ENCODE measurements at regions not wholly inside any gene's neighbourhood (a gene's known extent, or its start where the extent isn't known, plus 50 kb on each side); places are given as distances from the start of the nearest gene placed in this dataset.

GRCh38 chr18:34640276-34640675 is 69.8 kb upstream of the DTNA start:
- H3K9me3 Mint-ChIP-seq (ENCODE audit: unreplicated experiment), result no peaks in the 10 kb centered on the region
- TF ChIP-seq, protein P1, sequence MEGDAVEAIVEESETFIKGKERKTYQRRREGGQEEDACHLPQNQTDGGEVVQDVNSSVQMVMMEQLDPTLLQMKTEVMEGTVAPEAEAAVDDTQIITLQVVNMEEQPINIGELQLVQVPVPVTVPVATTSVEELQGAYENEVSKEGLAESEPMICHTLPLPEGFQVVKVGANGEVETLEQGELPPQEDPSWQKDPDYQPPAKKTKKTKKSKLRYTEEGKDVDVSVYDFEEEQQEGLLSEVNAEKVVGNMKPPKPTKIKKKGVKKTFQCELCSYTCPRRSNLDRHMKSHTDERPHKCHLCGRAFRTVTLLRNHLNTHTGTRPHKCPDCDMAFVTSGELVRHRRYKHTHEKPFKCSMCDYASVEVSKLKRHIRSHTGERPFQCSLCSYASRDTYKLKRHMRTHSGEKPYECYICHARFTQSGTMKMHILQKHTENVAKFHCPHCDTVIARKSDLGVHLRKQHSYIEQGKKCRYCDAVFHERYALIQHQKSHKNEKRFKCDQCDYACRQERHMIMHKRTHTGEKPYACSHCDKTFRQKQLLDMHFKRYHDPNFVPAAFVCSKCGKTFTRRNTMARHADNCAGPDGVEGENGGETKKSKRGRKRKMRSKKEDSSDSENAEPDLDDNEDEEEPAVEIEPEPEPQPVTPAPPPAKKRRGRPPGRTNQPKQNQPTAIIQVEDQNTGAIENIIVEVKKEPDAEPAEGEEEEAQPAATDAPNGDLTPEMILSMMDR (IDR thresholded peaks at IDR 0.05; ENCODE audit: unreplicated experiment), result no peak
- ChIA-PET CTCF (interaction anchor here (1.4 kb wide), 1 partner anchor 59 kb away, joined by 5 read pairs; no protein-coding TSS in a partner anchor), POLR2A (no interaction called here)
- intact Hi-C loops (cut with micrococcal nuclease), result no loop called here
- H3K36me3 Mint-ChIP-seq (ENCODE audit: insufficient read depth, unreplicated experiment), result no peaks in the 10 kb centered on the region
- no TSS peak for BruUV-seq (replicated peaks)
- DNase-seq (ENCODE audit: unreplicated experiment), result no peak
- no peaks in the 10 kb centered on the region for H3K27me3 Mint-ChIP-seq (ENCODE audit: insufficient read depth, unreplicated experiment)
- H3K4me3 Mint-ChIP-seq (ENCODE audit: unreplicated experiment), result no peak overlapping the region
- no peaks in the 10 kb centered on the region for H3K4me1 Mint-ChIP-seq (ENCODE audit: insufficient read depth, unreplicated experiment)
- no peak overlapping the region for H3K27ac Mint-ChIP-seq (ENCODE audit: low read depth, unreplicated experiment)

- Mint-ChIP-seq H3K9me3 (ENCODE audit: unreplicated experiment) (no peaks in the 10 kb centered on the region), H3K27ac (ENCODE audit: low read depth, unreplicated experiment) (no peak overlapping the region), H3K4me3 (ENCODE audit: unreplicated experiment) (no peak overlapping the region), H3K4me1 (ENCODE audit: insufficient read depth, unreplicated experiment) (peaks cover 5% of the 10 kb centered on the region), H3K27me3 (ENCODE audit: insufficient read depth, unreplicated experiment) (no peaks in the 10 kb centered on the region), H3K36me3 (ENCODE audit: insufficient read depth, unreplicated experiment) (no peaks in the 10 kb centered on the region)
- DNase-seq (ENCODE audit: unreplicated experiment), result no peak
- CTCF ChIA-PET, result interaction anchor here (0.6 to 6.8 kb wide), 2 partner anchors 17 to 53 kb away, joined by 4 to 54 read pairs; no protein-coding TSS in a partner anchor
- TF ChIP-seq, protein P1 (IDR thresholded peaks at IDR 0.05; ENCODE audit: unreplicated experiment), result no peak
- no TSS peak for BruUV-seq (replicated peaks)
- intact Hi-C loops (cut with micrococcal nuclease), result no loop called here
- POLR2A ChIA-PET, result no interaction called here
These were observed 66.1 kb upstream of the DTNA start for GRCh38 chr18:34643989-34644388.

DNA sequence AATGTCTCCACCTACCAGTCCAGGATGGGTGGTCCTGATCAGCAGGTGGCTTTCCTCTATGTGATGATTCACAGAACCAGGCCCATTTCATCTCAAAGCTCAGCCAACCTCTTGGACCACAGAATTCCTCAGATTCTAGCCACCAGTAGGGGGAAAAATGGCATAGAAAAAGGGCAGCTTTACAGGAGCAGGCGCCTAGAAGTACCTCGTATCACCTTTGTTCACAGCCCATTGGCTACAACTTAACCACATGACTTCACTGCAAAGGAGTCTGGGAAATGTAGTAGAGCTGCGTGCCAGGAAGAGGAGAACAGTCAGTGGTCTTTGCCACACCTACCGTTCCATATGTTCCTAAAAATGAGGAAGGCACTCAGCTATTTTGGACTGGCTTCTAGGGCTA is 62.8 kb upstream of the DTNA start:
- Mint-ChIP-seq H3K4me1 (ENCODE audit: insufficient read depth, unreplicated experiment) (peaks cover 17% of the 10 kb centered on the region), H3K36me3 (ENCODE audit: insufficient read depth, unreplicated experiment) (no peaks in the 10 kb centered on the region), H3K27ac (ENCODE audit: low read depth, unreplicated experiment) (no peak overlapping the region), H3K27me3 (ENCODE audit: insufficient read depth, unreplicated experiment) (no peaks in the 10 kb centered on the region), H3K4me3 (ENCODE audit: unreplicated experiment) (no peak overlapping the region), H3K9me3 (ENCODE audit: unreplicated experiment) (no peaks in the 10 kb centered on the region)
- DNase-seq (ENCODE audit: unreplicated experiment), result no peak
- intact Hi-C loops (cut with micrococcal nuclease), result no loop called here
- ChIA-PET CTCF (interaction anchor here (0.9 to 6.8 kb wide), 3 partner anchors 10 to 14 kb away, joined by 3 to 54 read pairs (median 4); no protein-coding TSS in a partner anchor), POLR2A (interaction anchor here (1.1 to 1.2 kb wide), 2 partner anchors 11 to 13 kb away, joined by 3 read pairs; no protein-coding TSS in a partner anchor)
- BruUV-seq (replicated peaks), result no TSS peak
- TF ChIP-seq, protein P1 (IDR thresholded peaks at IDR 0.05; ENCODE audit: unreplicated experiment), result no peak

GRCh38 chr18:34648269-34648985 is 61.7 kb upstream of the DTNA start:
- ChIA-PET CTCF (interaction anchor here (0.9 to 6.8 kb wide), 4 partner anchors 9 to 526 kb away, joined by 4 to 54 read pairs (median 4); no protein-coding TSS in a partner anchor), POLR2A (no interaction called here)
- H3K36me3 Mint-ChIP-seq (ENCODE audit: insufficient read depth, unreplicated experiment), result no peaks in the 10 kb centered on the region
- no peak overlapping the region for H3K27ac Mint-ChIP-seq (ENCODE audit: low read depth, unreplicated experiment)
- H3K9me3 Mint-ChIP-seq (ENCODE audit: unreplicated experiment), result no peaks in the 10 kb centered on the region
- intact Hi-C loops (cut with micrococcal nuclease), result no loop called here
- DNase-seq (ENCODE audit: unreplicated experiment), result no peak
- peaks cover 17% of the 10 kb centered on the region for H3K4me1 Mint-ChIP-seq (ENCODE audit: insufficient read depth, unreplicated experiment)
- TF ChIP-seq, protein P1 (IDR thresholded peaks at IDR 0.05; ENCODE audit: unreplicated experiment), result no peak
- H3K27me3 Mint-ChIP-seq (ENCODE audit: insufficient read depth, unreplicated experiment), result no peaks in the 10 kb centered on the region
- H3K4me3 Mint-ChIP-seq (ENCODE audit: unreplicated experiment), result no peak overlapping the region
- no TSS peak for BruUV-seq (replicated peaks)
